GM21447 (cell line): ENCODE measurements at regions not wholly inside any gene's neighbourhood (a gene's known extent, or its start where the extent isn't known, plus 50 kb on each side); places are given as distances from the start of the nearest gene placed in this dataset.

Experiments used
- ATAC-seq: cut with Tn5 transposase; IDR thresholded peaks from one replicate; pipeline ENCODE4 v1.9.1; 2021; ENCODE audit not compliant: unreplicated experiment

DNA sequence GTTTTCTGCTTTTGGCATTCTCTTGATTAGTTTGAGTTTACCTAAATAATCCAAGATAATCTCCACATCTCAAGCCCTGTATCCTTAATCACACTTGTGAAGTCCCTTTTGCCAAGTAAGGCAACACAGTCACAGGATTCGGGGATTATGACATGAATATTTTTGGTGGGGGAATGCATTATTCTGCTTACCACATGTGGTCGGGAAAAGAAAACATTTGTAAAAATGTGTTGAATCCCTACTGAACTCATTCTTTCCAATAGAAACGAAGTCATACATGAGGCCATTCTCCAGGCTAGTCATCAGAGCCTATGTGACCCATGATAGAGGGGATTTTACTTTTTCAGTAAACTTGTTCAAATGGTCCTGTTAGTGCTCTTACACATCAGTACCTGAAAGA is 58.5 kb upstream of the PRICKLE1 start:
- ATAC-seq, result no peak

DNA sequence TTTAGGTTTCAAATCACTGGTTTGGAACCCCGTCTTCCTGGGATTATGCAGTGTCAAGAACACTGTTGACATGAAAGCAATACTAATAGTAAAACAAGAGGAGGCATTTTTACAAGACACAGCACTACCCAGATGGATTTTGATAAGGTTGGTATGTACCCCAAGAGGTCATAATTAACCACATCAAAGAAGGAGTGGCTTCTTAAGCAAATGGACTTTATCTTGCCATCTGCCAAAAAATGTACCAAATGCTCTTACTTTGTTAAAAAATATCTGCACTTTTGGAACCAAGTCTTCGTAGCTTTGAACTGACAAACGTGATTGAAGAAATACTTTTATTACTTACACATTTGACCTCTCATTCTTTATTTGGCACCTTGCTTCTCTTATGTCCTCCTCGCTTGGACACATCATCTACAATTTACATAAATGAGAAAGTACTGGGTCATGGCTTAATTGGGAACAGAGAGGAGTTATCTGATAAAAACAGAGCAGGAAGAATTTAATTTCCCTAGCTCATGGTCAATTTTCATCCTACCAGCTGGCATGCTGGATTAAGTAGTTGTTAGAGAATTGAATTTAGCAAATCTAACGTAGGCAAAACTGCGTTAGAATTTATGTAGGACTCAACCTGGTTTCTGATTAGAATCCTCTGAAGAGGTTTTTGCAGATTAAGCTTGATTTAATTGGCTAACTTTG is 54.5 kb upstream of the PRICKLE1 start:
- no peak for ATAC-seq

DNA sequence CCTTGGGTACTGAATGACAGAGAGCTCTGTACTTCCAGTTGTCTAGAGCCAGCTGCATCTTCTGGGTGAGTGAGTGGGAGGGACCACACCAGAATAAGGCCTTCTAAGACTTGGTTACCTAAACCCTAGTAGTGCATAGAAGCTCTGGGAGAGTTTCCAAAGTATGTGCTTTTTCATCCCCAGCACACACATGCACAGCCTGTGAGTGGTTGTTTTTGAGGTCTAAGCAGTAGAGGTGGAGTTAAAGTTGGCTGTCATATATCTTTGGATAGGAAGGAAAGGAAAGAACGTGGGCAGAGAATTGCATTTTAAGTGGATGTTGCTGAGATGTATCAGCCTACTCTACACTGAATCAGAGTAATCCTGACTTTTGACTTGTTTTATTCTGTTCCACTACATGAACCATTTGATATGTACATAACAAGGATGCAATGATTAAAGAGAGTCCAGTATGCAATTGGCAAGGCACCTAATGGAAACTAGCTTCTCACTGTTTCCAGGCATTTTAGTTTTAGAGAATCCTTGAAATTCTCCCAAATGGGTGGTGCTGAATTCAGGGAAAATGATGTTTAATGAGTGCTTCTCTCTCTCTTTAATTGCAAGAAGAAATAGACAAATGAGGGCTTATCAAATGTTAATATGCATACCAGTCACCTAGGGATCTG is 51.8 kb upstream of the PRICKLE1 start:
- ATAC-seq, result no peak

DNA sequence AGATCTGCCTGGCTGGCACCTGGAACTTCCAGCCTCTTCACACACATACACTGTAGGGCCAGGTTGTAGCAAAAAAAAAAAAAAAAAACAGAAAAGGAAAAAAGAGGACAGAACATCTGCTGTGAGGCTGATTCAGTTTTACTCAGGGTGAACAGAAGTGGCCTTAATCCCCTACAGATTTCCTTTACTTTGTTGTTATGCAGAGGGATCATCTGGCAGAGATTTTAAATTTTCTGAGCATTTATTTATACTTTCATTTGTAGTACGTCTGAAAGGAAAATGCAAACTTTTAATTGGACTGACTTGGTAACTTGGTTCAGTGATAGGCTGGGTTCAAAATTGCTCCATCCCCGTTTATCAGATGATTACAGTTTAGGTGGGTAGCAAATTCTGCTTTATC is 50.8 kb upstream of the PRICKLE1 start:
- ATAC-seq, result no peak

DNA sequence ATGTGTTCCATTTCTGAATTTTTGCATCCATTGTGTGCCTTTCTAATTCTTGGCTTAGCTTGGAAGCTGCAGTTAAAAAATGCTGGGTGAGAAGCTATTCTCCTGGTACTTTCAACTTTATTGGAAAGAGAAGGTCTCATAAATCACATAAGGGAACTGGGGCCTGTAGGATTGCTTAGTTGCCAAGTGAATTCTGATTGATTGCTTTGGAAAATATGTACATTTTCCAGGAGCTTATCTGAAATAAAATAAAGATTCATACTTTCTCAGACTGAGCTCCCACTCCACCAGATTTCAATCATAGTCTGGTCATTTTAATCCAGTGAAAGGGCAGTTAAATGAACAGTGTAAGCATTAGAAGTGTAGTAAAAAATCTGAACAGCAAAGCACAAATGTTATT is 50.0 kb upstream of the PRICKLE1 start:
- no peak for ATAC-seq
